Panc1 (cell line): ENCODE measurements at regions not wholly inside any gene's neighbourhood (a gene's known extent, or its start where the extent isn't known, plus 50 kb on each side); places are given as distances from the start of the nearest gene placed in this dataset.

Source experiments
- CTCF ChIP-seq: fragments of 450-650 bp; IDR thresholded peaks from 2 replicates; pipeline ENCODE4 v1.5.1; 2017; ENCODE audit warnings: mild to moderate bottlenecking
- POLR2AphosphoS5 ChIP-seq: IDR thresholded peaks from 2 replicates; pipeline ENCODE4 v1.6.1; 2012; ENCODE audit warnings: mild to moderate bottlenecking, low read depth, low read length, moderate library complexity
- REST ChIP-seq, 2 experiments: IDR thresholded peaks; 2 replicates each; pipeline ENCODE4 v1.6.1; 2011 to 2012; ENCODE audit warnings: low read depth in 2 of 2, control low read depth in 1 of 2, low read length in 1 of 2, mild to moderate bottlenecking in 1 of 2, moderate library complexity in 1 of 2; ENCODE audit not compliant: insufficient read depth in 1 of 2

GRCh38 chr14:54207075-54207474, 189.7 kb upstream of the CDKN3 start:
- no peak for TF ChIP-seq REST (IDR thresholded peaks at IDR 0.05; ENCODE audit: insufficient read depth in 1 of 2, low read depth in 2 of 2, low read length in 1 of 2)
- TF ChIP-seq CTCF, result no peak
- TF ChIP-seq POLR2AphosphoS5, result no peak
